HL-60 (cell line): ENCODE measurements at regions not wholly inside any gene's neighbourhood (a gene's known extent, or its start where the extent isn't known, plus 50 kb on each side); places are given as distances from the start of the nearest gene placed in this dataset.

Source experiments
- CTCF ChIP-seq: IDR thresholded peaks from one replicate; pipeline ENCODE4 v1.5.1; 2011; ENCODE audit warnings: low read length, control low read depth, inconsistent platforms; ENCODE audit not compliant: insufficient read depth
- POLR2AphosphoS5 ChIP-seq: IDR thresholded peaks from 2 replicates; pipeline ENCODE4 v1.6.1; 2012; ENCODE audit warnings: low read depth
- REST ChIP-seq: IDR thresholded peaks from 2 replicates; pipeline ENCODE4 v1.6.1; 2012; ENCODE audit warnings: low read depth; ENCODE audit not compliant: insufficient replicate concordance

GRCh38 chr16:73418691-73419090 lies 370.8 kb upstream of the ZFHX3 start:
- no peak for TF ChIP-seq CTCF
- no peak for TF ChIP-seq POLR2AphosphoS5
- TF ChIP-seq REST: no peak
